DND-41 (cell line): ENCODE measurements at regions not wholly inside any gene's neighbourhood (a gene's known extent, or its start where the extent isn't known, plus 50 kb on each side); places are given as distances from the start of the nearest gene placed in this dataset.

Experiments
- ATAC-seq: fragments of 200-7000 bp; cut with Tn5 transposase; 3 replicates; pipeline ENCODE4 v1.9.1; 2021; ENCODE audit warnings: low read depth; ENCODE audit not compliant: insufficient read depth
- DNase-seq: peaks from one replicate; pipeline ENCODE4 v3.0.0-alpha.2; 2020
- H2AFZ ChIP-seq: 2 replicates; pipeline ENCODE4 v1.6.0; 2012; ENCODE audit warnings: low read depth, low read length
- H3K27ac ChIP-seq: 2 replicates; pipeline ENCODE4 v1.5.1; 2012; ENCODE audit warnings: low read length, inconsistent platforms
- H3K27me3 ChIP-seq: fragments of 200-600 bp; sonication (generic); 2 replicates; pipeline ENCODE4 v1.6.0; 2012; ENCODE audit warnings: low read length, mild to moderate bottlenecking, inconsistent platforms; ENCODE audit not compliant: insufficient read depth, poor library complexity
- H3K36me3 ChIP-seq: 2 replicates; pipeline ENCODE4 v1.5.1; 2012; ENCODE audit warnings: low read length, inconsistent platforms; ENCODE audit not compliant: insufficient read depth
- H3K4me1 ChIP-seq: 2 replicates; pipeline ENCODE4 v1.5.1; 2012; ENCODE audit warnings: mild to moderate bottlenecking, low read length; ENCODE audit not compliant: insufficient read depth
- H3K4me2 ChIP-seq: 2 replicates; pipeline ENCODE4 v1.6.0; 2012; ENCODE audit warnings: mild to moderate bottlenecking, moderate library complexity, low read length, inconsistent platforms; ENCODE audit not compliant: insufficient read depth
- H3K4me3 ChIP-seq, 2 experiments: fragments of 200-600 bp in 1 of 2; shearing (Covaris generic) in 1 of 2; 2 replicates each; pipeline ENCODE4 v1.5.1; 2012 to 2016; ENCODE audit warnings: inconsistent platforms in 2 of 2, low read length in 2 of 2, mild to moderate bottlenecking in 2 of 2, low read depth in 1 of 2, moderate library complexity in 1 of 2
- H3K79me2 ChIP-seq: 2 replicates; pipeline ENCODE4 v1.6.0; 2012; ENCODE audit warnings: low read length, inconsistent platforms; ENCODE audit not compliant: insufficient read depth
- H3K9ac ChIP-seq: 2 replicates; pipeline ENCODE4 v1.6.0; 2012; ENCODE audit warnings: low read depth, mild to moderate bottlenecking, inconsistent platforms, low read length, moderate library complexity
- H3K9me3 ChIP-seq: 2 replicates; pipeline ENCODE4 v1.5.1; 2012; ENCODE audit warnings: low read length, moderate library complexity, mild to moderate bottlenecking, inconsistent platforms; ENCODE audit not compliant: insufficient read depth, severe bottlenecking
- H4K20me1 ChIP-seq: 2 replicates; pipeline ENCODE4 v1.6.0; 2012; ENCODE audit warnings: low read length; ENCODE audit not compliant: insufficient read depth
- EZH2 ChIP-seq: IDR thresholded peaks from 3 replicates; pipeline ENCODE4 v1.6.1; 2012; ENCODE audit warnings: borderline replicate concordance, low read depth, mild to moderate bottlenecking, moderate library complexity, low read length, inconsistent platforms; ENCODE audit not compliant: severe bottlenecking
- TF ChIP-seq, protein P1 (sequence below): IDR thresholded peaks from 2 replicates; pipeline ENCODE4 v1.5.1; 2012; ENCODE audit warnings: borderline replicate concordance, low read length, moderate library complexity, mild to moderate bottlenecking; ENCODE audit not compliant: poor library complexity, severe bottlenecking; ENCODE audit errors: extremely low read depth

DNA sequence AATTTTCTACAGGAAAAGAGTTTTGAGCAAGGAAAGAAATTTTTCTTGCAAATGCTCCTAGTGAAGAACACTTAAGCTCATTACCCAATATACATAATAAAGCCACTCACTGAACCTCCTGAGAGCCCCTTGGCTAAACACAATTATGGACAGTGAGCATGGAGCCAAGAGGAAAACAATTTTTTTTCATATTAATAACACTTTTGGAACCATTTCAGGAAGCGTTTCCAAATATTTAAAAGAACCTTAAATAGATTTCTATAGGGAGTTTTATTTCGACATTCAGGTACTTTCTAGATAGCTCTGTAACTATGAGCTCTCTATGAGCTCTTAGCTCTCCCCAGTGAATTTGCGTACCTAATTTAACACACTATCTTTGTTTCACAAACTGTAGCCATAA lies 581.1 kb downstream of the ZNF385D start:
- Histone ChIP-seq H3K9me3 (no peaks in the 10 kb centered on the region), H3K4me1 (no peaks in the 10 kb centered on the region), H2AFZ (no peak overlapping the region), H3K4me3 (no peak overlapping the region), H3K4me2 (no peak overlapping the region), H3K27ac (no peak overlapping the region), H3K27me3 (no peaks in the 10 kb centered on the region), H3K79me2 (no peaks in the 10 kb centered on the region), H3K9ac (no peak overlapping the region), H4K20me1 (no peaks in the 10 kb centered on the region), H3K36me3 (no peaks in the 10 kb centered on the region)
- no peak for DNase-seq
- TF ChIP-seq, protein P1, sequence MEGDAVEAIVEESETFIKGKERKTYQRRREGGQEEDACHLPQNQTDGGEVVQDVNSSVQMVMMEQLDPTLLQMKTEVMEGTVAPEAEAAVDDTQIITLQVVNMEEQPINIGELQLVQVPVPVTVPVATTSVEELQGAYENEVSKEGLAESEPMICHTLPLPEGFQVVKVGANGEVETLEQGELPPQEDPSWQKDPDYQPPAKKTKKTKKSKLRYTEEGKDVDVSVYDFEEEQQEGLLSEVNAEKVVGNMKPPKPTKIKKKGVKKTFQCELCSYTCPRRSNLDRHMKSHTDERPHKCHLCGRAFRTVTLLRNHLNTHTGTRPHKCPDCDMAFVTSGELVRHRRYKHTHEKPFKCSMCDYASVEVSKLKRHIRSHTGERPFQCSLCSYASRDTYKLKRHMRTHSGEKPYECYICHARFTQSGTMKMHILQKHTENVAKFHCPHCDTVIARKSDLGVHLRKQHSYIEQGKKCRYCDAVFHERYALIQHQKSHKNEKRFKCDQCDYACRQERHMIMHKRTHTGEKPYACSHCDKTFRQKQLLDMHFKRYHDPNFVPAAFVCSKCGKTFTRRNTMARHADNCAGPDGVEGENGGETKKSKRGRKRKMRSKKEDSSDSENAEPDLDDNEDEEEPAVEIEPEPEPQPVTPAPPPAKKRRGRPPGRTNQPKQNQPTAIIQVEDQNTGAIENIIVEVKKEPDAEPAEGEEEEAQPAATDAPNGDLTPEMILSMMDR = no peak
- TF ChIP-seq EZH2 = no peak
- ATAC-seq = no peak

DNA sequence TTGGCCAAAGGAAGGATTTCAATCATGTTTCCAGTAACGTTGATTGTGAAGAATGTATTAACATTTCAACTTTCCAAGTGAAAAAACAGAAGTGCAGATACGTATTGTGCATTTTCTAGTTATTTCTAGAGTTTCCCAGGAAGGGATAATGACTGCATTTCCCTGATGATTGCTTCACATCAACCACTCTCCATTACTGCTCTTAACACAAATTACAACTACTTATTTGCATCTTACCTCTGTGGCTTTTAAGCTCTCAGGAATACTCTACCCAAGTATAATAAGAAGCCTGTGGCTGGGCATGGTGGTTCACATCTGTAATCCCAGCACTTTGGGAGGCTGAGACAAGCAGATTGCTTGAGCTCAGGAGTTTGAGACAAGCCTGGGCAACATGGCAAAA lies 582.5 kb downstream of the ZNF385D start:
- TF ChIP-seq EZH2 = no peak
- TF ChIP-seq, protein P1 = no peak

DNA sequence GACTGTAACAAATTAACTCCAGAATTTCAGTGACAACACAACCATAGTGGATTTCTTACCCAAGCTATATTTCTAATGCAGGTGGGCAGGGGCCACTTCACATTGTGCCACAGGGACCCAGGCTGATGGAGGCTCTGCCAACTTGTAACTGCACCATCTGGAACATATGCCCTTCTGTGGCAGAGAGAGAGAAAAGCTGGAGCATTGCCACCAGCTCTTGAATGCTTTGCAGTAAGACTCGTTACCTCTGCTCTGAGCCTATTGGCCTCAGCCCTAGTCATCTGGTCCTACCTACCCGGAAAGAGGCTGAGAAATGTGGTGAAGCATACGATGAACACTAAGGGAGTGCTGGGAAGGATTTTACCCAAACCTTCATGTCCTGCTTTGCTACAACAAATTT lies 587.1 kb downstream of the ZNF385D start:
- TF ChIP-seq, protein P1 = no peak
- no peak for TF ChIP-seq EZH2
- Histone ChIP-seq H3K27me3 (no peaks in the 10 kb centered on the region), H3K4me2 (no peak overlapping the region), H3K79me2 (no peaks in the 10 kb centered on the region), H2AFZ (no peak overlapping the region), H3K36me3 (no peaks in the 10 kb centered on the region), H4K20me1 (no peaks in the 10 kb centered on the region), H3K4me3 (no peak overlapping the region), H3K9ac (no peak overlapping the region), H3K27ac (no peak overlapping the region), H3K9me3 (no peaks in the 10 kb centered on the region), H3K4me1 (no peaks in the 10 kb centered on the region)
- ATAC-seq = no peak
- no peak for DNase-seq

More for the DNA sequence above, 582.5 kb downstream of the ZNF385D start:
- no peak for ATAC-seq
- Histone ChIP-seq H3K79me2 (no peaks in the 10 kb centered on the region), H3K4me1 (no peaks in the 10 kb centered on the region), H3K4me3 (no peak overlapping the region), H3K36me3 (no peaks in the 10 kb centered on the region), H3K27me3 (no peaks in the 10 kb centered on the region), H2AFZ (no peak overlapping the region), H3K9ac (no peak overlapping the region), H3K9me3 (no peaks in the 10 kb centered on the region), H3K27ac (no peak overlapping the region), H3K4me2 (no peak overlapping the region), H4K20me1 (no peaks in the 10 kb centered on the region)
- DNase-seq = no peak

DNA sequence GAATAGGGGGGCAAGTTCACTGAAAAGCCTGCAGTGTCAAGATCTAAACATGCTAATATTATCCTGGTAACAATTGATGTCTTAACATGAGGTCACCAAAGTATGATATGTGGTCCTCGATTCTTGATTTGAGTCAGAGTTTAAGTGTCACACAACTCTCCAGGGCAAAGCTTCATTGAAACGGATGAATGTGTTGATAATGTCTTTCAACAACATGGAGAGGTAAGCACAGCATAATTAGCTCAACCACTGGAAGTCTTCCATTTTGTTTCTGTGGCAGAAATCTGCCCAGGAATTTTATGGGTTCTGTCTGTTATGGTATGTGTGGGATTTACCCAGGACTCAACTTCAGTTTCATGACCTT lies 591.5 kb downstream of the ZNF385D start:
- H3K9me3 ChIP-seq = no peaks in the 10 kb centered on the region
- TF ChIP-seq, protein P1 = no peak
- TF ChIP-seq EZH2 = no peak
- H3K9ac ChIP-seq = no peak overlapping the region
- H4K20me1 ChIP-seq = no peaks in the 10 kb centered on the region
- H3K27ac ChIP-seq = no peak overlapping the region
- no peaks in the 10 kb centered on the region for H3K27me3 ChIP-seq
- no peaks in the 10 kb centered on the region for H3K4me1 ChIP-seq
- no peak overlapping the region for H3K4me2 ChIP-seq
- H3K79me2 ChIP-seq = no peaks in the 10 kb centered on the region
- no peak overlapping the region for H2AFZ ChIP-seq
- ATAC-seq (no peak), DNase-seq (no peak)
- no peak overlapping the region for H3K4me3 ChIP-seq
- no peaks in the 10 kb centered on the region for H3K36me3 ChIP-seq
